Neuronal stem cell (in vitro differentiated cells): ENCODE measurements at regions not wholly inside any gene's neighbourhood (a gene's known extent, or its start where the extent isn't known, plus 50 kb on each side); places are given as distances from the start of the nearest gene placed in this dataset.
A peak's percentile ranks its signal among the peaks of the same experiment; 100 is the strongest.

ENCODE experiments used
- DNase-seq: peaks from one replicate; pipeline ENCODE4 v3.0.0-alpha.2; 2013; ENCODE audit warnings: low spot score
- H2AFZ ChIP-seq: one replicate; pipeline ENCODE4 v1.6.1; 2013; ENCODE audit warnings: mild to moderate bottlenecking, low read length, inconsistent platforms
- H2AK5ac ChIP-seq: 2 replicates; pipeline ENCODE4 v1.6.1; 2013; ENCODE audit warnings: low read depth, mild to moderate bottlenecking, inconsistent platforms, low read length, moderate library complexity, mixed read lengths
- H2BK120ac ChIP-seq: 2 replicates; pipeline ENCODE4 v1.6.1; 2013; ENCODE audit warnings: low read depth, mild to moderate bottlenecking, inconsistent platforms, low read length, moderate library complexity, mixed read lengths
- H2BK12ac ChIP-seq: one replicate; pipeline ENCODE4 v1.6.1; 2013; ENCODE audit warnings: low read length, inconsistent platforms
- H2BK15ac ChIP-seq: 2 replicates; pipeline ENCODE4 v1.6.1; 2013; ENCODE audit warnings: mild to moderate bottlenecking, low read length, inconsistent platforms, mixed read lengths
- H2BK5ac ChIP-seq: one replicate; pipeline ENCODE4 v1.6.1; 2013; ENCODE audit warnings: inconsistent platforms, mild to moderate bottlenecking, low read length, moderate library complexity
- H3K14ac ChIP-seq: one replicate; pipeline ENCODE4 v1.6.1; 2013; ENCODE audit warnings: low read length, inconsistent platforms
- H3K18ac ChIP-seq: 2 replicates; pipeline ENCODE4 v1.6.1; 2013; ENCODE audit warnings: low read length, inconsistent platforms
- H3K23ac ChIP-seq: 2 replicates; pipeline ENCODE4 v1.6.1; 2013; ENCODE audit warnings: low read depth, mild to moderate bottlenecking, mixed read lengths, low read length, inconsistent platforms; ENCODE audit not compliant: poor library complexity
- H3K27ac ChIP-seq: replicated peaks from 3 replicates; pipeline ENCODE4 v1.5.1; 2013; ENCODE audit warnings: low read length, inconsistent platforms
- H3K27me3 ChIP-seq, 3 experiments: 2 replicates each; pipeline ENCODE4 v1.6.1; 2013; ENCODE audit warnings: low read length in 3 of 3, mild to moderate bottlenecking in 2 of 3, inconsistent platforms in 1 of 3, low read depth in 1 of 3, mixed read lengths in 1 of 3, moderate library complexity in 1 of 3; ENCODE audit not compliant: control insufficient read depth in 3 of 3, insufficient read depth in 3 of 3
- H3K36me3 ChIP-seq, 2 donors: replicated peaks in 1 of 2; 2 replicates each; pipeline ENCODE4 v1.6.1; 2013; ENCODE audit warnings: low read length in 2 of 2; ENCODE audit not compliant: control insufficient read depth in 2 of 2, insufficient read depth in 2 of 2
- H3K4ac ChIP-seq: 2 replicates; pipeline ENCODE4 v1.6.1; 2013; ENCODE audit warnings: inconsistent platforms, mild to moderate bottlenecking, low read length, moderate library complexity
- H3K4me1 ChIP-seq, 2 donors: 1 replicate in 1 of 2; 2 replicates in 1 of 2; pipeline ENCODE4 v1.6.1; 2013; ENCODE audit warnings: low read length in 2 of 2, low read depth in 1 of 2; ENCODE audit not compliant: control insufficient read depth in 2 of 2, insufficient read depth in 1 of 2
- H3K4me2 ChIP-seq: one replicate; pipeline ENCODE4 v1.6.1; 2013; ENCODE audit warnings: mild to moderate bottlenecking, low read length, inconsistent platforms; ENCODE audit not compliant: insufficient read depth, poor library complexity, severe bottlenecking
- H3K4me3 ChIP-seq, 2 donors: 2 replicates each; pipeline ENCODE4 v1.5.1; 2013; ENCODE audit warnings: low read length in 2 of 2, mild to moderate bottlenecking in 2 of 2, inconsistent platforms in 1 of 2, moderate library complexity in 1 of 2
- H3K79me1 ChIP-seq: one replicate; pipeline ENCODE4 v1.6.1; 2013; ENCODE audit warnings: low read depth, mild to moderate bottlenecking, inconsistent platforms, low read length, moderate library complexity
- H3K9ac ChIP-seq: one replicate; pipeline ENCODE4 v1.6.1; 2013; ENCODE audit warnings: mild to moderate bottlenecking, low read depth, low read length, inconsistent platforms; ENCODE audit not compliant: poor library complexity
- H3K9me3 ChIP-seq, 2 donors: replicated peaks in 1 of 2; 2 replicates each; pipeline versions ENCODE3 to v1.6.1; 2013; ENCODE audit warnings: low read length in 2 of 2, mild to moderate bottlenecking in 2 of 2, inconsistent platforms in 1 of 2, low read depth in 1 of 2, mixed read lengths in 1 of 2, moderate library complexity in 1 of 2; ENCODE audit not compliant: control insufficient read depth in 2 of 2, insufficient read depth in 1 of 2
- H4K8ac ChIP-seq: one replicate; pipeline ENCODE4 v1.6.1; 2013; ENCODE audit warnings: low read depth, mild to moderate bottlenecking, inconsistent platforms, low read length, moderate library complexity
- H4K91ac ChIP-seq: one replicate; pipeline ENCODE4 v1.6.1; 2013; ENCODE audit warnings: low read length, low read depth, mild to moderate bottlenecking, inconsistent platforms; ENCODE audit not compliant: poor library complexity
- WGBS, 2 donors: extraction: QIAGEN DNeasy Blood & Tissue Kit; methylation state at CpG; one replicate each; pipeline ENCODE4 v1.1.7; 2013; ENCODE audit warnings: missing lambda C conversion rate in 2 of 2, mixed read lengths in 1 of 2; ENCODE audit not compliant: insufficient read length in 2 of 2, insufficient replicate concordance in 1 of 2; ENCODE audit errors: extremely low coverage in 2 of 2; 5-methylcytosine and 5-hydroxymethylcytosine counted together

DNA sequence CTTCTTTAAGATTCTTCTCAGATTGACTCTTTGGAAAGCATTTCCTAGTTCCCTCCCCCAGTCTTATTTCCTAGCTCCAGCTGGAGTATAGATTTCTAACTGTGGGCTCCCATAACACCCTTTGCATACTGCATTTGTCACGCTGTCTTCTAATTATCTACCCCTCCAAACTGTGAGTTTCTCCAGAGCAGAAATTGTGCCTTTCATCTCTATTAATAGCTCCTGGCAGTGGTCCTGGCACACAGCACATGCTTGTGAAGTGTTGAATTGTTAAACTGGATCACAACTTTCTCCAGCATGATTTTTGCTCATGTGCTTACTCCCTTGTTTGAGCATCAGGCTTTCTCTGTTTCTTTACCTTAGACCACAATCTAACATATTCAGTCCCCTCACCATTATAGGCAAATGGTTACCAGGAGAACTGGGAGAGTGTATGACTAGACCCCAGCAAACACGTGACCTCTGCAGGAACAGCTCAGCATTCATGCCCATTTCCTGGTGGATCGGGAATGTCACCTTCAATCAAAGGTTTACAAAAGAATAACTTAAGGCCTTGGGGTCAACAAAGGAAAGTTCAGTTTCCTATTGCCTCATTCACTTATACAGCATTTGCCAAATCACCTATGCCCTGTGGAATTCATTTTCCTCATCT lies 175.7 kb upstream of the TANK start:
- Histone ChIP-seq H3K4me3 (no peak overlapping the region), H2BK15ac (no peak overlapping the region), H2BK12ac (no peak overlapping the region), H2AFZ (peak overlapping the region; percentile 68), H4K91ac (no peak overlapping the region), H3K27ac (no peak overlapping the region), H2BK120ac (no peak overlapping the region), H3K36me3 (peaks cover 0 to 1% of the 10 kb centered on the region in 2 donors), H3K14ac (no peak overlapping the region), H3K23ac (no peak overlapping the region), H3K4ac (no peak overlapping the region), H3K79me1 (no peaks in the 10 kb centered on the region), H4K8ac (no peak overlapping the region), H2AK5ac (no peak overlapping the region), H3K4me1 (peaks cover 5 to 6% of the 10 kb centered on the region in 2 donors), H3K27me3 (no peaks in the 10 kb centered on the region), H2BK5ac (no peak overlapping the region), H3K4me2 (no peak overlapping the region), H3K9ac (no peak overlapping the region), H3K18ac (no peak overlapping the region), H3K9me3 (peaks cover 0 to 2% of the 10 kb centered on the region in 2 donors)
- DNase-seq: no peak
- WGBS, 2 donors: no CpG with 5 or more reads among the region's 3 CpGs

DNA sequence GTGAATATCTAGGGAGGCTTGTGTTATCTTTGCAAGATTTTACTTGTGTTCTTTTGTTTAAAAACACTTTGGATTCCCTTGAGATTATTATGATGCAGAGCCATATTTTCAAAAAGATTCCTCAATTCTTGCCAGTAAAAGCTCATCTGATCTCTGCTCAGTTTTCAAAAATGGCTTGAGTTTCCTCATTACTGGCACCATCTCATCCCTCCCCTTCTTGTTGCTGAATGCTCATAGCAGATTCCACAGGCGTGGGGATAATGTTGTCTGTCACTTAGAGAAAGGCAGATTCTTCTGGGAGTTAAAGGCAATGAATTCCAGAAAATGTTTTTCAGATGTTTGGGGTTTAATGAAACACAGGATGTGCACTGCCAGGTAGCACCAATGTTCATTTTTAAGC lies 170.4 kb upstream of the TANK start:
- no peak overlapping the region for H2BK120ac ChIP-seq
- no peak overlapping the region for H3K14ac ChIP-seq
- no CpG with 5 or more reads among the region's 1 CpG for WGBS, 2 donors
- H3K27me3 ChIP-seq: no peaks in the 10 kb centered on the region
- H3K4me1 ChIP-seq: peaks cover 2 to 5% of the 10 kb centered on the region in 2 donors
- H2BK5ac ChIP-seq: no peak overlapping the region
- no peak overlapping the region for H3K9ac ChIP-seq
- H3K36me3 ChIP-seq: no peaks in the 10 kb centered on the region
- H3K18ac ChIP-seq: no peak overlapping the region
- H2AFZ ChIP-seq: no peak overlapping the region
- H4K91ac ChIP-seq: no peak overlapping the region
- no peak overlapping the region for H2BK12ac ChIP-seq
- no peaks in the 10 kb centered on the region for H3K79me1 ChIP-seq
- no peaks in the 10 kb centered on the region for H3K9me3 ChIP-seq
- no peak overlapping the region for H4K8ac ChIP-seq
- H3K23ac ChIP-seq: no peak overlapping the region
- no peak overlapping the region for H3K4me2 ChIP-seq
- H2AK5ac ChIP-seq: no peak overlapping the region
- no peak for DNase-seq
- H3K27ac ChIP-seq: no peak overlapping the region
- no peak overlapping the region for H3K4ac ChIP-seq
- no peak overlapping the region for H3K4me3 ChIP-seq
- H2BK15ac ChIP-seq: no peak overlapping the region

DNA sequence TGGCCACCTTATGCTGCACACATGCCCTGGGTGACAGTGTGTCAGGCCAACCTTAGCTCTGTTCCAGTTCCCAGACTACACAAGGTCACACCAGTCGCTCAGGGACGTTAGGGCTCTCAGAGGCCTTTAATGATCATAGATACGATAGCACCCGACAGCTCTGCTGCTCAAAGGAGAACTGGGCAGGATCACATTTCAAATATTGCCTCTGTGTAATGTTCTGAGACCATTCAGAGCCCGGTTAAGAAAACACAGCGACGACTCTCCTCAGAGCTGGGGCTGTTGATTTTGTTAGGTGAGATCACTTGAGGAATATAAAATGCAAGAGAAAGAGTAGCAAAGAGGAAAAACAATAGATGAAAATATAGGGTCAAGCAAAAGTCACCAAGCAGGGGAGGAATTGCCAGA lies 166.6 kb upstream of the TANK start:
- H3K36me3 ChIP-seq: no peaks in the 10 kb centered on the region
- no peak overlapping the region for H2BK15ac ChIP-seq
- no peak overlapping the region for H2BK5ac ChIP-seq
- peak overlapping the region; percentile 33 for H2AFZ ChIP-seq
- H2BK12ac ChIP-seq: no peak overlapping the region
- no peak overlapping the region for H2BK120ac ChIP-seq
- H4K8ac ChIP-seq: no peak overlapping the region
- H3K27me3 ChIP-seq: no peaks in the 10 kb centered on the region
- H3K9ac ChIP-seq: no peak overlapping the region
- H3K79me1 ChIP-seq: no peaks in the 10 kb centered on the region
- no peaks in the 10 kb centered on the region for H3K9me3 ChIP-seq
- H3K27ac ChIP-seq: no peak overlapping the region
- peak overlapping the region; percentile 72 for H3K18ac ChIP-seq
- no peak overlapping the region for H3K4ac ChIP-seq
- H2AK5ac ChIP-seq: no peak overlapping the region
- no peak overlapping the region for H4K91ac ChIP-seq
- no peak for DNase-seq
- no CpG with 5 or more reads among the region's 7 CpGs for WGBS, 2 donors
- H3K4me3 ChIP-seq: no peak overlapping the region
- H3K4me1 ChIP-seq: peaks cover 2 to 5% of the 10 kb centered on the region in 2 donors
- no peak overlapping the region for H3K4me2 ChIP-seq
- no peak overlapping the region for H3K23ac ChIP-seq
- no peak overlapping the region for H3K14ac ChIP-seq

DNA sequence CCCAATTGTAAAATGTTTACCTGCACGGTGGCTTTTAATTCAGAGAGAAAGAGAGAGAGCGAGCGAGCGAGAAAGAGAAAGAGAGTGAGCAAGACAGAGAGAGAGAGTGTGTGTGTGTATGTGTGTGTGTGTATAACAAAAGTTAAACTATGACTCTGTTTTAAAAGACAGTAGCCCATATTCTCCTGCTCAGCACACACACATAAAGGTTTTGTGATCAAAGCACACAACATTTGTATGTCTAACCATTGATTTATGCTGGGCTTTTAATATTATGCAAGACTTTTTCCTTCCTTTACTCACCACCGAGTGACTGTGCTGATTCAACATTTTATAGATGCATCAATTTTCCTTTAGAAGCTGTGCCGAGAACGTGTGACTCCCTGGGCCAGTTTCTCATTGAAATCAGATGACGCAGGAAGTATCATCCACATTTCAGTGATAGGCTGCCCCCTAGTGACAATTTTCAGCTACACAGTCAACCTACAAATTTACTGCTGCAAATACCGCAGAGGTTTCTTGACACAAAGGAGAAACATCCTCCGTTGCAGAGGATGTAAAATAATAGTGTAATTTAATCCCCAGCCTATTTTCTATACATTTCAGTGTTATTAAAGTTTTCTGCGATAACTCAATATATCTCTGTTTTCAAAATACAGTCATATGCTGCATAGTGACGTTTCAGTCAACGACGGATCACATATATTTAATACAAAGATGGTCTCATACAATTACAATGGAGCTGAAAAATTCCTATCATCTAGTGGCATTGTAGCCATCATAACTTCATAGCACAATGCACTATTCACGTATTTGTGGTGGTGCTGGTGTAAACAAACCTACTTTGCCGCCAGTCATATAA lies 165.9 kb upstream of the TANK start:
- no peak overlapping the region for H2BK12ac ChIP-seq
- H3K18ac ChIP-seq: no peak overlapping the region
- H2AK5ac ChIP-seq: no peak overlapping the region
- no peaks in the 10 kb centered on the region for H3K36me3 ChIP-seq
- H3K4me1 ChIP-seq: peaks cover 2% of the 10 kb centered on the region in 2 donors
- no peaks in the 10 kb centered on the region for H3K9me3 ChIP-seq
- no peak overlapping the region for H4K91ac ChIP-seq
- H3K79me1 ChIP-seq: no peaks in the 10 kb centered on the region
- no peak overlapping the region for H3K9ac ChIP-seq
- DNase-seq: peak; percentile 71
- WGBS, 2 donors: no CpG with 5 or more reads among the region's 16 CpGs
- no peak overlapping the region for H3K23ac ChIP-seq
- H4K8ac ChIP-seq: no peak overlapping the region
- no peak overlapping the region for H3K4ac ChIP-seq
- no peak overlapping the region for H2BK15ac ChIP-seq
- H3K4me3 ChIP-seq: no peak overlapping the region
- H3K4me2 ChIP-seq: no peak overlapping the region
- H3K27ac ChIP-seq: no peak overlapping the region
- H2AFZ ChIP-seq: peak overlapping the region; percentile 33
- no peak overlapping the region for H2BK5ac ChIP-seq
- H3K27me3 ChIP-seq: no peaks in the 10 kb centered on the region
- no peak overlapping the region for H3K14ac ChIP-seq
- H2BK120ac ChIP-seq: no peak overlapping the region
